GM18951 (cell line): ENCODE measurements at regions not wholly inside any gene's neighbourhood (a gene's known extent, or its start where the extent isn't known, plus 50 kb on each side); places are given as distances from the start of the nearest gene placed in this dataset.
"Not testable (repeated sequence)": the region's sequence is repeated elsewhere in the genome, so short reads cannot be mapped to it uniquely, and the experiment has no call there.

Experiments used
- POLR2A ChIP-seq: IDR thresholded peaks from 4 replicates; pipeline ENCODE4 v1.6.1; 2011; ENCODE audit warnings: mild to moderate bottlenecking; ENCODE audit not compliant: insufficient read length, insufficient read depth; ENCODE audit errors: extremely low read depth
- in situ Hi-C: fragments of 300-500 bp; cut with MboI; formaldehyde crosslinking; loops from one replicate; pipeline ENCODE4 v1.12.0; 2022; ENCODE audit warnings: low sequenced_read_pairs, mixed read lengths, inconsistent platforms; ENCODE audit not compliant: unreplicated experiment

GRCh38 chr18:1513519-1513918 lies 608.8 kb downstream of the ADCYAP1 start:
- in situ Hi-C loops = no loop called here
- no peak for TF ChIP-seq POLR2A

- in situ Hi-C loops = not testable (repeated sequence)
These were observed 617.0 kb downstream of the ADCYAP1 start for GRCh38 chr18:1521588-1522248.

GRCh38 chr18:1522249-1522615 lies 617.6 kb downstream of the ADCYAP1 start:
- no peak for TF ChIP-seq POLR2A
- in situ Hi-C loops = no loop called here

GRCh38 chr18:1526991-1527390 lies 622.3 kb downstream of the ADCYAP1 start:
- TF ChIP-seq POLR2A = no peak
- in situ Hi-C loops = no loop called here

- in situ Hi-C loops = no loop called here
- no peak for TF ChIP-seq POLR2A
These were observed 623.1 kb downstream of the ADCYAP1 start for GRCh38 chr18:1527805-1528204.

- in situ Hi-C loops = no loop called here
- TF ChIP-seq POLR2A = no peak
These were observed 623.8 kb downstream of the ADCYAP1 start for GRCh38 chr18:1528447-1528846.

- in situ Hi-C loops = no loop called here
- TF ChIP-seq POLR2A = no peak
These were observed 624.4 kb downstream of the ADCYAP1 start for GRCh38 chr18:1528964-1529509.

GRCh38 chr18:1530650-1531049 lies 626.0 kb downstream of the ADCYAP1 start:
- in situ Hi-C loops = no loop called here
- no peak for TF ChIP-seq POLR2A

- no peak for TF ChIP-seq POLR2A
- in situ Hi-C loops = no loop called here
These were observed 634.6 kb downstream of the ADCYAP1 start for GRCh38 chr18:1539276-1539675.

GRCh38 chr18:1541478-1541877 lies 636.8 kb downstream of the ADCYAP1 start:
- in situ Hi-C loops = no loop called here
- no peak for TF ChIP-seq POLR2A

- TF ChIP-seq POLR2A = no peak
These were observed 637.6 kb downstream of the ADCYAP1 start for GRCh38 chr18:1542230-1542774.

GRCh38 chr18:1544016-1544415 lies 639.3 kb downstream of the ADCYAP1 start:
- no peak for TF ChIP-seq POLR2A
- in situ Hi-C loops = no loop called here

More at GRCh38 chr18:1542230-1542774, 637.6 kb downstream of the ADCYAP1 start:
- in situ Hi-C loops = no loop called here

- in situ Hi-C loops = not testable (repeated sequence)
These were observed 653.0 kb downstream of the ADCYAP1 start for GRCh38 chr18:1557711-1558110.

GRCh38 chr18:1559563-1559962 lies 654.9 kb downstream of the ADCYAP1 start:
- no peak for TF ChIP-seq POLR2A

More at GRCh38 chr18:1559563-1559962, 654.9 kb downstream of the ADCYAP1 start:
- in situ Hi-C loops = no loop called here
